ENCODE measurements at regions not wholly inside any gene's neighbourhood (a gene's known extent, or its start where the extent isn't known, plus 50 kb on each side); places are given as distances from the start of the nearest gene placed in this dataset.

DNA sequence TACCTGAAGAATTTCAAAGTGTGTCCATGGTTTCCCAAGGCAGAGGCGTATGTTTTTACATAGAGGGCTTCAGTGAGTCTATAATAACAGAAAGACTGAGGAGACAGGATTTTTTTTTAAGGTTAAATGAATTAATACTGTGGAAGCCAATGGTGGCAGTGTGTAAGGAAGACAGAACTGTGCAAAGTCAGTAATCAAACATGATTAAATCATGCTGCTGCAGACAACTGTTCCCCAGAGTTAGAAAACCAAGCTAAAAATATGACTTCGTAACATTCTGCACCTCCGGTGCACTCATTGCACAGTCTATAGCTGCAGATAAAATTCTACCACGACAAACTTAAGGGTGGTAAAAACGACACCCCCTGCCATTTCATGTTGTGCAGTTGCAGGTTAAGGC lies 309.6 kb upstream of the TRIB2 start:
- Histone ChIP-seq H3K27me3 (ENCODE audit: insufficient read depth, low read length, poor library complexity) (no peaks in the 10 kb centered on the region), H2AFZ (ENCODE audit: low read depth, low read length) (no peak overlapping the region), H3K4me1 (ENCODE audit: insufficient read depth, low read length) (peaks cover 5% of the 10 kb centered on the region), H3K36me3 (ENCODE audit: insufficient read depth, low read length) (no peaks in the 10 kb centered on the region), H3K79me2 (ENCODE audit: insufficient read depth, low read length) (no peaks in the 10 kb centered on the region), H3K9ac (ENCODE audit: low read depth, low read length) (no peak overlapping the region), H3K27ac (ENCODE audit: low read length) (no peak overlapping the region), H3K4me3 (ENCODE audit: low read depth in 1 of 2, low read length in 2 of 2) (no peak overlapping the region), H3K4me2 (ENCODE audit: insufficient read depth, low read length) (no peak overlapping the region), H4K20me1 (ENCODE audit: insufficient read depth, low read length) (no peaks in the 10 kb centered on the region), H3K9me3 (ENCODE audit: insufficient read depth, low read length, severe bottlenecking) (peaks cover 13% of the 10 kb centered on the region)
- no peak for DNase-seq
- no peak for ATAC-seq (ENCODE audit: insufficient read depth, low read depth)
- TF ChIP-seq, protein P1, sequence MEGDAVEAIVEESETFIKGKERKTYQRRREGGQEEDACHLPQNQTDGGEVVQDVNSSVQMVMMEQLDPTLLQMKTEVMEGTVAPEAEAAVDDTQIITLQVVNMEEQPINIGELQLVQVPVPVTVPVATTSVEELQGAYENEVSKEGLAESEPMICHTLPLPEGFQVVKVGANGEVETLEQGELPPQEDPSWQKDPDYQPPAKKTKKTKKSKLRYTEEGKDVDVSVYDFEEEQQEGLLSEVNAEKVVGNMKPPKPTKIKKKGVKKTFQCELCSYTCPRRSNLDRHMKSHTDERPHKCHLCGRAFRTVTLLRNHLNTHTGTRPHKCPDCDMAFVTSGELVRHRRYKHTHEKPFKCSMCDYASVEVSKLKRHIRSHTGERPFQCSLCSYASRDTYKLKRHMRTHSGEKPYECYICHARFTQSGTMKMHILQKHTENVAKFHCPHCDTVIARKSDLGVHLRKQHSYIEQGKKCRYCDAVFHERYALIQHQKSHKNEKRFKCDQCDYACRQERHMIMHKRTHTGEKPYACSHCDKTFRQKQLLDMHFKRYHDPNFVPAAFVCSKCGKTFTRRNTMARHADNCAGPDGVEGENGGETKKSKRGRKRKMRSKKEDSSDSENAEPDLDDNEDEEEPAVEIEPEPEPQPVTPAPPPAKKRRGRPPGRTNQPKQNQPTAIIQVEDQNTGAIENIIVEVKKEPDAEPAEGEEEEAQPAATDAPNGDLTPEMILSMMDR (IDR thresholded peaks at IDR 0.05; ENCODE audit: borderline replicate concordance, extremely low read depth, low read length, poor library complexity, severe bottlenecking) = no peak
- TF ChIP-seq EZH2 (IDR thresholded peaks at IDR 0.05; ENCODE audit: borderline replicate concordance, low read depth, low read length, severe bottlenecking) = no peak

DNA sequence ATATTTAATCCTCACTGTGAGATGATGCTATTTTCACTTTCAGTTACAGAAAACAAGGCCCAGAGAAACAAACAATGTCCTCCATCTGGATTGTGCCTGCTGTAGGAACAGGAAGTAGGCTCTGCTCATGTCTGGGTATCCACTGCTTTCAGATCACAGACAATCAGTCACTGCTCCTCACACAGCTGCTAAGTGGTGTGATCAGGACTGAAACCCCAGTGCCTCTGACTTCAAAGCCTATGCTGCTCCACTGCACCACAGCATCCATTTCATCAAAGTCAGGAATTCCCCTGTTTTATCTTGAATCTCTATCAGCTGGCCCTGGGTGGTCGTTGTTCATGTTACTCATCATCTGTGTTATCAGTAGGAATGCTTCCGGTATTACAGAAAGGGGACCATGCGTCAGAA lies 303.8 kb upstream of the TRIB2 start:
- Histone ChIP-seq H3K27ac (ENCODE audit: low read length) (peak overlapping the region; percentile 73), H3K9ac (ENCODE audit: low read depth, low read length) (peak overlapping the region; percentile 28)

DNA sequence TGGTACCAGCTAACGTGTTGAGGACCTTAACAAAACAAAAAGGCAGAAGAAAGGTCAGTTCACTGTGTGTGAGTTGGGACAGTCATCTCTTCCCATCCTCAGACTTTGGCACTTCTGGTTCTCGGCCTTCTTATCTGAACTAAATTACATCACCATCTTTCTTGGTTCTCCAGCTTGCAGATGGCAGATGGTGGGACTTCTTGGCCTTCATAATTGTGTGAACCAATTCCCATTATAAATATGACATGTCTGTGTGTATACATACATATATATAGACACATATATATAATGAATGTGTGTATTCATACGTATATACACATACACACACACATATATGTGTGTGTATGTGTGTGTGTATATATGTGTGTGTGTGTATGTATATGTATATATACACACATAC lies 301.2 kb upstream of the TRIB2 start:
- Histone ChIP-seq H3K79me2 (ENCODE audit: insufficient read depth, low read length) (no peaks in the 10 kb centered on the region), H3K9me3 (ENCODE audit: insufficient read depth, low read length, severe bottlenecking) (peaks cover 3% of the 10 kb centered on the region), H3K4me3 (ENCODE audit: low read depth in 1 of 2, low read length in 2 of 2) (no peak overlapping the region), H3K9ac (ENCODE audit: low read depth, low read length) (no peak overlapping the region), H3K27ac (ENCODE audit: low read length) (no peak overlapping the region), H2AFZ (ENCODE audit: low read depth, low read length) (no peak overlapping the region), H3K36me3 (ENCODE audit: insufficient read depth, low read length) (no peaks in the 10 kb centered on the region), H3K4me2 (ENCODE audit: insufficient read depth, low read length) (no peak overlapping the region), H4K20me1 (ENCODE audit: insufficient read depth, low read length) (no peaks in the 10 kb centered on the region), H3K27me3 (ENCODE audit: insufficient read depth, low read length, poor library complexity) (no peaks in the 10 kb centered on the region), H3K4me1 (ENCODE audit: insufficient read depth, low read length) (peaks cover 22% of the 10 kb centered on the region)
- ATAC-seq (ENCODE audit: insufficient read depth, low read depth) = no peak
- TF ChIP-seq, protein P1 (IDR thresholded peaks at IDR 0.05; ENCODE audit: borderline replicate concordance, extremely low read depth, low read length, poor library complexity, severe bottlenecking) = no peak
- no peak for TF ChIP-seq EZH2 (IDR thresholded peaks at IDR 0.05; ENCODE audit: borderline replicate concordance, low read depth, low read length, severe bottlenecking)
- no peak for DNase-seq

More for the DNA sequence above, 303.8 kb upstream of the TRIB2 start:
- peak; percentile 100 for ATAC-seq (ENCODE audit: insufficient read depth, low read depth)
- H3K4me2 ChIP-seq (ENCODE audit: insufficient read depth, low read length) = peak overlapping the region; percentile 41
- peak; percentile 84 for DNase-seq
- H3K4me3 ChIP-seq (ENCODE audit: low read depth in 1 of 2, low read length in 2 of 2) = 0 out of 4 replicates have a peak overlapping the region, but pooled peaks of 1 of the 2 experiments have one; percentile 1
- peaks cover 3% of the 10 kb centered on the region for H3K9me3 ChIP-seq (ENCODE audit: insufficient read depth, low read length, severe bottlenecking)
- TF ChIP-seq, protein P1 (IDR thresholded peaks at IDR 0.05; ENCODE audit: borderline replicate concordance, extremely low read depth, low read length, poor library complexity, severe bottlenecking) = no peak
- TF ChIP-seq EZH2 (IDR thresholded peaks at IDR 0.05; ENCODE audit: borderline replicate concordance, low read depth, low read length, severe bottlenecking) = no peak
- H2AFZ ChIP-seq (ENCODE audit: low read depth, low read length) = peak overlapping the region; percentile 72
- H3K27me3 ChIP-seq (ENCODE audit: insufficient read depth, low read length, poor library complexity) = no peaks in the 10 kb centered on the region
- H3K4me1 ChIP-seq (ENCODE audit: insufficient read depth, low read length) = peaks cover 17% of the 10 kb centered on the region
- no peaks in the 10 kb centered on the region for H4K20me1 ChIP-seq (ENCODE audit: insufficient read depth, low read length)
- no peaks in the 10 kb centered on the region for H3K79me2 ChIP-seq (ENCODE audit: insufficient read depth, low read length)
- H3K36me3 ChIP-seq (ENCODE audit: insufficient read depth, low read length) = no peaks in the 10 kb centered on the region

DNA sequence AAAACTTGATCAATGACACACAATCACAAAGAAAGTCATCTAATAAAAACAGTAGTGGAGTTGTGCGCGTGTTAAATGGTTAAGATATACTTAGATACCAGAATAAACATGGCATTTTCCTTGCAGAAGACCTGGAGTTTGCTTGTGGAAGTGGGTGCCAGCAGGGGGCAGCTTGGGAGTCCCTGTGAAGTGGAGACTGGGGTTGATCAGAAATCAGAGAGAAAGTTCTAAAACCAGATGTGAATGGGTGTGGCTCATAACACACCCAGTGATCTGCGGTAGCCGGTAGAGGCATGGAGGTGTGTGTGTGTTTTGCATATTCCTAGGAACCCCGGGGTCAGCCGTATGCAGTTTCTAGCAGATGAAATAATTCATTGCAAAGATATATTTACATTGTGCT lies 300.1 kb upstream of the TRIB2 start:
- no peak overlapping the region for H3K4me3 ChIP-seq (ENCODE audit: low read depth in 1 of 2, low read length in 2 of 2)
- H3K4me2 ChIP-seq (ENCODE audit: insufficient read depth, low read length) = no peak overlapping the region
- no peaks in the 10 kb centered on the region for H3K27me3 ChIP-seq (ENCODE audit: insufficient read depth, low read length, poor library complexity)
- no peak for TF ChIP-seq EZH2 (IDR thresholded peaks at IDR 0.05; ENCODE audit: borderline replicate concordance, low read depth, low read length, severe bottlenecking)
- TF ChIP-seq, protein P1 (IDR thresholded peaks at IDR 0.05; ENCODE audit: borderline replicate concordance, extremely low read depth, low read length, poor library complexity, severe bottlenecking) = peak; percentile 62
- H3K36me3 ChIP-seq (ENCODE audit: insufficient read depth, low read length) = no peaks in the 10 kb centered on the region
- no peak overlapping the region for H3K27ac ChIP-seq (ENCODE audit: low read length)
- H2AFZ ChIP-seq (ENCODE audit: low read depth, low read length) = no peak overlapping the region
- peak; percentile 45 for DNase-seq
- H3K79me2 ChIP-seq (ENCODE audit: insufficient read depth, low read length) = no peaks in the 10 kb centered on the region
- H3K9me3 ChIP-seq (ENCODE audit: insufficient read depth, low read length, severe bottlenecking) = peaks cover 1% of the 10 kb centered on the region
- peaks cover 22% of the 10 kb centered on the region for H3K4me1 ChIP-seq (ENCODE audit: insufficient read depth, low read length)
- no peak for ATAC-seq (ENCODE audit: insufficient read depth, low read depth)
- no peaks in the 10 kb centered on the region for H4K20me1 ChIP-seq (ENCODE audit: insufficient read depth, low read length)
- H3K9ac ChIP-seq (ENCODE audit: low read depth, low read length) = no peak overlapping the region
